ENCODE measurements at regions not wholly inside any gene's neighbourhood (a gene's known extent, or its start where the extent isn't known, plus 50 kb on each side); places are given as distances from the start of the nearest gene placed in this dataset.

DNA sequence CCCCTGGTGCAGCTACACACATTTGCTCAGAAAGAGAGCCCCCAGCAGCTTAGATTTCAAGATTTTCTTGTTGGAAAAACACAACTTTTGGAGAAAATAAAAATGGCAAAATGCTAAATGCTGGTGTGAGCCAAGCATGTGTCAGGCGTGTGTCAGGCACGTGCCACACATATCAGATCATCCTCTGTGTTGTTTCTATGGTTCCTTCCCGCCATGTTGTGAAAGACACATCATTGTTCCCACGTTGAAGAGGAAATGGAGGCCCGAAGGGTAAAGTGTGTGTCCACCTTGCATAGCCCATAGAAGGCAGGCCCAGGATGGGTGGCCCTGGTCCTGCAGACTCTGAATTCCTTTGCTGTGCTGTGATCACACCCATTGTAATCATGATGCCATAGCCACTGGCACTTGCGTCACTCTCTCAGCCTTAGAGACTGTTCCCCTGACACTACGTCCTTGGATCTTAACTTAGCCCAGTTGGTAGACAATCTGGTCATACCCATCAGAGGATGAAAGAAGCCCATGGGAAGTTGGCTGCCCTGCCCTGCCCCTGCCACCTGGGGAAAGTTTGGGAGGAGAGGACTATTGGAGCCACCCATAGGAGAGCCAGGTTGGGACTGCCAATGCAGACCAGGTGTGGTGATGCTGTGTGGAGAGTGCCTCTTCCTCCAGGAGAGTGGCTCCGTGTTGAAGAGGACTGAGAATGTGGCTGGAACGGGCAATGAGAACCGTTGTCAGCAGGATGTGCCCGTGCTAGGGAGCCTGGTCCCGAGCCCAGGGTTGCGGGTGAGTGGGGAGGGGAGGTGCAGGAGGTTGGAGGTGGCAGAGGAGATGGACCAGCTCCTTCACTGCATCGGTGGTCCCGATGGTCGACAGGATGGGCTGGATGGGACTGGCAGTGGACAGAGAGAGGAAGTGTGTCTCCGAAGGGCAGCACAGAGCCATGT, 65.6 kb upstream of the IGFBP3 start:
- H3K27me3 Mint-ChIP-seq (ENCODE audit: low read depth, unreplicated experiment), result no peaks in the 10 kb centered on the region

DNA sequence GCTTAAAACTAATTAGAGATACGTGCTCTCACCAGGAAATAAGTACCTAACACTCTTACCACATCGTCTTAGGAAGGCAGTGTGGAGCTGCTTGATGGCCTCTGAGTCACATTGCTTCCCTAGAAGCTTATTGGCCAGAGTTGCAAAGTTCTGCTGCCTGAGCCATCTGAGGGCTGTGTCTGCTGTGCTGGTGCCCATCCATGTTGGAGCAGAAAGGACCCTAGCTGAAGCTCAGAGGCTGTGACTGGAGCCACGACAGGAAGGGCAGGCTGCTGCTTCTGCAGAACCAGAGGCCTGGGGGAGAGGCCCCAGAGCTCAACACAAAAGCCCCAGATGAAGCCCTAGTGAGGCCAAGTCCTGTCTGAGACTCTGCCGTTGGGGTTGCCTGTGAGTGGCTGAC, 64.8 kb upstream of the IGFBP3 start:
- no peaks in the 10 kb centered on the region for H3K79me2 ChIP-seq (ENCODE audit: insufficient read depth, low read length)
- peaks cover 17% of the 10 kb centered on the region for H3K4me1 Mint-ChIP-seq (ENCODE audit: low read depth, unreplicated experiment)
- FAIRE-seq (no peak), DNase-seq (ENCODE audit: low read depth) (peak; percentile 65)
- no peak overlapping the region for H3K9ac ChIP-seq (ENCODE audit: low read length)
- H3K4me3 ChIP-seq (ENCODE audit: insufficient read depth, low read depth, low read length), result no peak overlapping the region
- H3K4me3 Mint-ChIP-seq (ENCODE audit: unreplicated experiment), result no peak overlapping the region
- no peak overlapping the region for H2AFZ ChIP-seq (ENCODE audit: low read depth, low read length)
- H3K27ac Mint-ChIP-seq (ENCODE audit: unreplicated experiment), result no peak overlapping the region
- H4K20me1 ChIP-seq (ENCODE audit: insufficient read depth, low read length), result no peaks in the 10 kb centered on the region
- H3K27me3 ChIP-seq (ENCODE audit: insufficient read depth, low read length), result no peaks in the 10 kb centered on the region
- peaks cover 3% of the 10 kb centered on the region for H3K9me3 ChIP-seq (ENCODE audit: insufficient read depth, low read depth, low read length)
- H3K36me3 ChIP-seq (ENCODE audit: insufficient read depth, low read length), result no peaks in the 10 kb centered on the region
- no peak overlapping the region for H3K27ac ChIP-seq (ENCODE audit: low read depth, low read length)
- H3K4me2 ChIP-seq (ENCODE audit: low read length), result no peak overlapping the region
- H3K4me1 ChIP-seq (ENCODE audit: insufficient read depth, low read length), result peaks cover 3% of the 10 kb centered on the region
- TF ChIP-seq, protein P1, sequence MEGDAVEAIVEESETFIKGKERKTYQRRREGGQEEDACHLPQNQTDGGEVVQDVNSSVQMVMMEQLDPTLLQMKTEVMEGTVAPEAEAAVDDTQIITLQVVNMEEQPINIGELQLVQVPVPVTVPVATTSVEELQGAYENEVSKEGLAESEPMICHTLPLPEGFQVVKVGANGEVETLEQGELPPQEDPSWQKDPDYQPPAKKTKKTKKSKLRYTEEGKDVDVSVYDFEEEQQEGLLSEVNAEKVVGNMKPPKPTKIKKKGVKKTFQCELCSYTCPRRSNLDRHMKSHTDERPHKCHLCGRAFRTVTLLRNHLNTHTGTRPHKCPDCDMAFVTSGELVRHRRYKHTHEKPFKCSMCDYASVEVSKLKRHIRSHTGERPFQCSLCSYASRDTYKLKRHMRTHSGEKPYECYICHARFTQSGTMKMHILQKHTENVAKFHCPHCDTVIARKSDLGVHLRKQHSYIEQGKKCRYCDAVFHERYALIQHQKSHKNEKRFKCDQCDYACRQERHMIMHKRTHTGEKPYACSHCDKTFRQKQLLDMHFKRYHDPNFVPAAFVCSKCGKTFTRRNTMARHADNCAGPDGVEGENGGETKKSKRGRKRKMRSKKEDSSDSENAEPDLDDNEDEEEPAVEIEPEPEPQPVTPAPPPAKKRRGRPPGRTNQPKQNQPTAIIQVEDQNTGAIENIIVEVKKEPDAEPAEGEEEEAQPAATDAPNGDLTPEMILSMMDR (IDR thresholded peaks at IDR 0.05; ENCODE audit: insufficient read depth, low read depth, low read length), result no peak
- no peak for TF ChIP-seq EZH2 (IDR thresholded peaks at IDR 0.05; ENCODE audit: insufficient read depth, low read length)
- H3K36me3 Mint-ChIP-seq (ENCODE audit: low read depth, unreplicated experiment), result peaks cover 12% of the 10 kb centered on the region
- no peaks in the 10 kb centered on the region for H3K27me3 Mint-ChIP-seq (ENCODE audit: low read depth, unreplicated experiment)
- peaks cover 9% of the 10 kb centered on the region for H3K9me3 Mint-ChIP-seq (ENCODE audit: unreplicated experiment)

More for the DNA sequence above, 65.6 kb upstream of the IGFBP3 start:
- Mint-ChIP-seq H3K4me1 (ENCODE audit: low read depth, unreplicated experiment) (peaks cover 17% of the 10 kb centered on the region), H3K27ac (ENCODE audit: unreplicated experiment) (no peak overlapping the region), H3K4me3 (ENCODE audit: unreplicated experiment) (no peak overlapping the region), H3K9me3 (ENCODE audit: unreplicated experiment) (peaks cover 7% of the 10 kb centered on the region), H3K36me3 (ENCODE audit: low read depth, unreplicated experiment) (peaks cover 12% of the 10 kb centered on the region)
- DNase-seq (ENCODE audit: low read depth) (no peak), FAIRE-seq (no peak)
- H3K4me1 ChIP-seq (ENCODE audit: insufficient read depth, low read length), result no peaks in the 10 kb centered on the region
- TF ChIP-seq, protein P1 (IDR thresholded peaks at IDR 0.05; ENCODE audit: insufficient read depth, low read depth, low read length), result no peak
- no peak for TF ChIP-seq EZH2 (IDR thresholded peaks at IDR 0.05; ENCODE audit: insufficient read depth, low read length)
- H3K9ac ChIP-seq (ENCODE audit: low read length), result no peak overlapping the region
- no peaks in the 10 kb centered on the region for H3K27me3 ChIP-seq (ENCODE audit: insufficient read depth, low read length)
- H2AFZ ChIP-seq (ENCODE audit: low read depth, low read length), result no peak overlapping the region
- no peaks in the 10 kb centered on the region for H4K20me1 ChIP-seq (ENCODE audit: insufficient read depth, low read length)
- H3K9me3 ChIP-seq (ENCODE audit: insufficient read depth, low read depth, low read length), result peaks cover 3% of the 10 kb centered on the region
- no peak overlapping the region for H3K4me2 ChIP-seq (ENCODE audit: low read length)
- no peak overlapping the region for H3K4me3 ChIP-seq (ENCODE audit: insufficient read depth, low read depth, low read length)
- no peaks in the 10 kb centered on the region for H3K79me2 ChIP-seq (ENCODE audit: insufficient read depth, low read length)
- no peaks in the 10 kb centered on the region for H3K36me3 ChIP-seq (ENCODE audit: insufficient read depth, low read length)
- H3K27ac ChIP-seq (ENCODE audit: low read depth, low read length), result no peak overlapping the region
